HEK293T (cell line): ENCODE measurements at regions not wholly inside any gene's neighbourhood (a gene's known extent, or its start where the extent isn't known, plus 50 kb on each side); places are given as distances from the start of the nearest gene placed in this dataset.

Source experiments
- ARNT ChIP-seq: fragments of 450-650 bp; IDR thresholded peaks from 2 replicates; pipeline ENCODE4 v1.6.1; 2017; ENCODE audit warnings: mild to moderate bottlenecking
- BHLHE40 ChIP-seq: fragments of 450-650 bp; IDR thresholded peaks from 2 replicates; pipeline ENCODE4 v1.6.1; 2016; ENCODE audit warnings: mild to moderate bottlenecking, moderate library complexity, borderline replicate concordance
- CTBP1 ChIP-seq: fragments of 450-650 bp; IDR thresholded peaks from 2 replicates; pipeline ENCODE4 v1.6.1; 2016; ENCODE audit warnings: borderline replicate concordance
- ELF4 ChIP-seq: fragments of 450-650 bp; IDR thresholded peaks from 2 replicates; pipeline ENCODE4 v1.6.1; 2017; ENCODE audit warnings: antibody characterized with exemption
- FOXA1 ChIP-seq: fragments of 450-650 bp; IDR thresholded peaks from 2 replicates; pipeline ENCODE4 v1.6.1; 2016; ENCODE audit warnings: mild to moderate bottlenecking
- FOXK2 ChIP-seq: fragments of 450-650 bp; IDR thresholded peaks from 2 replicates; pipeline ENCODE4 v1.6.1; 2016; ENCODE audit warnings: mild to moderate bottlenecking
- FOXM1 ChIP-seq: fragments of 450-650 bp; IDR thresholded peaks from 2 replicates; pipeline ENCODE4 v1.6.1; 2017; ENCODE audit warnings: mild to moderate bottlenecking, borderline replicate concordance
- HDGF ChIP-seq: fragments of 450-650 bp; IDR thresholded peaks from 2 replicates; pipeline ENCODE4 v1.6.1; 2017; ENCODE audit warnings: antibody characterized with exemption, borderline replicate concordance
- L3MBTL2 ChIP-seq: fragments of 450-650 bp; conservative IDR thresholded peaks from 2 replicates; pipeline ENCODE4 v1.6.1; 2016; ENCODE audit warnings: mild to moderate bottlenecking
- SP1 ChIP-seq: fragments of 450-650 bp; IDR thresholded peaks from 2 replicates; pipeline ENCODE4 v1.6.1; 2017
- TARDBP ChIP-seq: fragments of 450-650 bp; IDR thresholded peaks from 2 replicates; pipeline ENCODE4 v1.6.1; 2016
- ZNF384 ChIP-seq: fragments of 450-650 bp; IDR thresholded peaks from 2 replicates; pipeline ENCODE4 v1.6.1; 2016
- TF ChIP-seq, protein P1 (sequence below): fragments of 450-650 bp; IDR thresholded peaks from 2 replicates; pipeline ENCODE4 v1.6.1; 2016

DNA sequence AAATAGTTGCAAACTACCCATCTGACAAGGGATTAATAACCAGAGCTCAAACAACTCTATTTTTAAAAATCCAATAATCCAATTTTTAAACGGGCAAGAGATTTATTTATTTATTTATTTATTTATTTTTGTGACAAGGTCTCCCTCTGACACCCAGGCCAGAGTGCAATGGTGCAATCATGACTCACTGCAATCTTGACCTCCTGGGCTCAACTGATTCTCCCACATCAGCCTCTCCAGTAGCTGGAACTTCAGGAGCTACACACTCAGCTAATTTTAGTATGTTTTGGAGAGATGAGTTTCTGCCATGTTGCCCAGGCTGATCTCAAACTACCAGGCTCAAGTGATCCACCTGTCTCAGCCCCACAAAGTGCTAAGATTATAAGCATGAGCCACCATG, 267.2 kb upstream of the BLID start:
- TF ChIP-seq FOXA1 (no peak), TARDBP (no peak), ARNT (no peak), ZNF384 (no peak), ELF4 (no peak), CTBP1 (no peak), FOXM1 (no peak), FOXK2 (no peak), SP1 (no peak), L3MBTL2 (no peak), HDGF (no peak), BHLHE40 (no peak)
- TF ChIP-seq, protein P1, sequence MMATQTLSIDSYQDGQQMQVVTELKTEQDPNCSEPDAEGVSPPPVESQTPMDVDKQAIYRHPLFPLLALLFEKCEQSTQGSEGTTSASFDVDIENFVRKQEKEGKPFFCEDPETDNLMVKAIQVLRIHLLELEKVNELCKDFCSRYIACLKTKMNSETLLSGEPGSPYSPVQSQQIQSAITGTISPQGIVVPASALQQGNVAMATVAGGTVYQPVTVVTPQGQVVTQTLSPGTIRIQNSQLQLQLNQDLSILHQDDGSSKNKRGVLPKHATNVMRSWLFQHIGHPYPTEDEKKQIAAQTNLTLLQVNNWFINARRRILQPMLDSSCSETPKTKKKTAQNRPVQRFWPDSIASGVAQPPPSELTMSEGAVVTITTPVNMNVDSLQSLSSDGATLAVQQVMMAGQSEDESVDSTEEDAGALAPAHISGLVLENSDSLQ = no peak
